Endodermal cell (in vitro differentiated cells): ENCODE measurements at regions not wholly inside any gene's neighbourhood (a gene's known extent, or its start where the extent isn't known, plus 50 kb on each side); places are given as distances from the start of the nearest gene placed in this dataset.

Experiments
- DNase-seq: peaks from one replicate; pipeline ENCODE4 v3.0.0-alpha.2; 2017
- H3K27ac ChIP-seq: 2 replicates; pipeline ENCODE4 v1.5.1; 2013; ENCODE audit warnings: mild to moderate bottlenecking, low read depth, low read length, moderate library complexity
- H3K27me3 ChIP-seq: 2 replicates; pipeline ENCODE4 v1.6.1; 2013; ENCODE audit warnings: mild to moderate bottlenecking, low read length, moderate library complexity; ENCODE audit not compliant: insufficient read depth, control insufficient read depth, poor library complexity, severe bottlenecking
- H3K36me3 ChIP-seq: 2 replicates; pipeline ENCODE4 v1.7.0; 2013; ENCODE audit warnings: mild to moderate bottlenecking, low read length, moderate library complexity; ENCODE audit not compliant: control insufficient read depth, insufficient read depth
- H3K4me1 ChIP-seq: one replicate; pipeline ENCODE4 v1.7.0; 2013; ENCODE audit warnings: low read length; ENCODE audit not compliant: control insufficient read depth, insufficient read depth
- H3K4me3 ChIP-seq: 2 replicates; pipeline ENCODE4 v1.5.1; 2013; ENCODE audit warnings: mild to moderate bottlenecking, low read length, moderate library complexity
- H3K9ac ChIP-seq: 2 replicates; pipeline ENCODE4 v1.6.1; 2013; ENCODE audit warnings: mild to moderate bottlenecking, low read length, moderate library complexity; ENCODE audit not compliant: poor library complexity, severe bottlenecking; ENCODE audit errors: extremely low read depth
- H3K9me3 ChIP-seq: 2 replicates; pipeline ENCODE4 v1.6.1; 2013; ENCODE audit warnings: mild to moderate bottlenecking, low read length, moderate library complexity; ENCODE audit not compliant: control insufficient read depth
- H3K27ac Mint-ChIP-seq: 2 replicates; pipeline ENCODE4 v1.8.0; 2020; ENCODE audit warnings: mixed read lengths
- H3K27me3 Mint-ChIP-seq: 2 replicates; pipeline ENCODE4 v1.8.0; 2021; ENCODE audit warnings: mild to moderate bottlenecking, mixed read lengths; ENCODE audit not compliant: insufficient read depth
- H3K36me3 Mint-ChIP-seq: 2 replicates; pipeline ENCODE4 v1.8.0; 2020; ENCODE audit warnings: low read depth, mixed read lengths
- H3K4me1 Mint-ChIP-seq: 2 replicates; pipeline ENCODE4 v1.8.0; 2020; ENCODE audit warnings: mixed read lengths
- H3K4me3 Mint-ChIP-seq: 2 replicates; pipeline ENCODE4 v1.8.0; 2020; ENCODE audit warnings: mild to moderate bottlenecking, moderate library complexity, mixed read lengths
- H3K9me3 Mint-ChIP-seq: 2 replicates; pipeline ENCODE4 v1.8.0; 2020; ENCODE audit warnings: mild to moderate bottlenecking, mixed read lengths
- CTCF ChIP-seq: fragments of 200-600 bp; sonication (generic); conservative IDR thresholded peaks from 2 replicates; pipeline ENCODE4 v1.5.0; 2021; ENCODE audit warnings: antibody characterized with exemption, mild to moderate bottlenecking
- WGBS, 2 experiments: methylation state at CpG; one replicate each; pipeline versions ENCODE4 v1.1.5 to v1.1.7; 2013; ENCODE audit warnings: missing lambda C conversion rate in 2 of 2, mixed read lengths in 1 of 2; ENCODE audit not compliant: insufficient coverage in 1 of 2, insufficient read length in 1 of 2; 5-methylcytosine and 5-hydroxymethylcytosine counted together

GRCh38 chr5:84623019-84623418 lies 238.3 kb upstream of the EDIL3 start:
- Histone ChIP-seq H3K27me3 (no peaks in the 10 kb centered on the region), H3K4me3 (no peak overlapping the region), H3K9ac (no peak overlapping the region), H3K27ac (no peak overlapping the region), H3K9me3 (no peaks in the 10 kb centered on the region), H3K36me3 (no peaks in the 10 kb centered on the region), H3K4me1 (no peaks in the 10 kb centered on the region)
- no peak for TF ChIP-seq CTCF
- WGBS, 2 experiments = 57 to 69% methylated on average over 2 of the region's 2 CpGs
- Mint-ChIP-seq H3K4me1 (peaks cover 13% of the 10 kb centered on the region), H3K9me3 (no peaks in the 10 kb centered on the region), H3K4me3 (no peak overlapping the region), H3K27ac (no peak overlapping the region), H3K27me3 (no peaks in the 10 kb centered on the region), H3K36me3 (no peaks in the 10 kb centered on the region)
- no peak for DNase-seq

DNA sequence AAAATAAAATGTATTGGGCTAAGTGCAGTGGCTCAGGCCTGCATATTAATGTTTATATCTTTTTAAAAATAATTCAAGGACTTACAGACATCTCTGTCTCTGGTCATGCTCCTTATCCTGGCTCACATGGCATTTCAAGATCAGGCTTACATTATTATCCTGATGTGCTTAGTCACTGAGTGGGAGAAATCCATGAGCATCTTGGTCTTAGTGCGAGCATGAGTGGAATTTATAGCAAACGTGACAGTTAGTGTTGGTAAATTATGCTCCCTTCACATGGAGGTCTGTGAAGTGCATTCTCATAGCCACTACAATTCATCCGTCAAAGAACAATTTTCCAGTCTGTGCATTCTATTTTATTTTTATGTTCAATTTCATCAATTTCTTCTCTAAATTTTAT lies 237.8 kb upstream of the EDIL3 start:
- H3K36me3 Mint-ChIP-seq = no peaks in the 10 kb centered on the region
- no peak overlapping the region for H3K27ac ChIP-seq

GRCh38 chr5:84618262-84618661 lies 233.6 kb upstream of the EDIL3 start:
- TF ChIP-seq CTCF = no peak
- Mint-ChIP-seq H3K4me1 (peaks cover 2% of the 10 kb centered on the region), H3K27me3 (no peaks in the 10 kb centered on the region), H3K36me3 (no peaks in the 10 kb centered on the region), H3K9me3 (no peaks in the 10 kb centered on the region), H3K4me3 (no peak overlapping the region), H3K27ac (no peak overlapping the region)
- Histone ChIP-seq H3K4me1 (no peaks in the 10 kb centered on the region), H3K27me3 (no peaks in the 10 kb centered on the region), H3K9ac (no peak overlapping the region), H3K36me3 (no peaks in the 10 kb centered on the region), H3K27ac (no peak overlapping the region), H3K4me3 (no peak overlapping the region), H3K9me3 (no peaks in the 10 kb centered on the region)
- WGBS, 2 experiments = no CpG with 5 or more reads among the region's 1 CpG
- no peak for DNase-seq

More for the DNA sequence above, 237.8 kb upstream of the EDIL3 start:
- H3K9me3 ChIP-seq = no peaks in the 10 kb centered on the region
- no peak overlapping the region for H3K9ac ChIP-seq
- 91 to 100% methylated on average over 1 to 3 of the region's 3 CpGs for WGBS, 2 experiments
- H3K4me1 ChIP-seq = no peaks in the 10 kb centered on the region
- no peak for TF ChIP-seq CTCF
- H3K27me3 ChIP-seq = no peaks in the 10 kb centered on the region
- Mint-ChIP-seq H3K4me3 (no peak overlapping the region), H3K27ac (no peak overlapping the region), H3K4me1 (peaks cover 13% of the 10 kb centered on the region), H3K27me3 (no peaks in the 10 kb centered on the region), H3K9me3 (no peaks in the 10 kb centered on the region)
- no peak overlapping the region for H3K4me3 ChIP-seq
- no peak for DNase-seq
- H3K36me3 ChIP-seq = no peaks in the 10 kb centered on the region
